AG09319 (cell line): ENCODE measurements at regions not wholly inside any gene's neighbourhood (a gene's known extent, or its start where the extent isn't known, plus 50 kb on each side); places are given as distances from the start of the nearest gene placed in this dataset.

Experiments used
- DNase-seq: peaks from one replicate; pipeline ENCODE4 v3.0.0-alpha.2; 2010; ENCODE audit warnings: low read depth; ENCODE audit errors: extremely low read depth
- CTCF ChIP-seq: IDR thresholded peaks from 2 replicates; pipeline ENCODE4 v1.5.1; 2011; ENCODE audit warnings: low read depth, mild to moderate bottlenecking, inconsistent platforms, low read length, moderate library complexity

DNA sequence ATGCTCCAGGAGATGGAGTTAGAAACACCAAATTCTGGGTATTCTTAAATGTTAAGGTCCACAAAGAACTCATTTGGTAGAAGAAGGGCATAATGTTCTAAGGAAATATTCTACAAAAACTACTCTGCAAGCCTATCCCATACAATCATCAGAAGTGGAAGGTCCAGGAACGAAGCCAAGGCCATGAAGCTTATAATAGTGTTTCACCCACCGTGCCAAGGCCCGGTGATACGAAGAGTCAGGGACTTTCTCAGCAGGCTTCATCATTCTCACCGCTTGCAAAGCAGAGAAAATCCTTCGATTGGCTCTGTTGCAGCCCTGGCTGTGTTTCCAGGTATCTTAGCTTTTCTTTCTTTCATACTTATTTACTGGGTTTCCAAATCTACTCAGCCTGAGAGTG lies 351.9 kb upstream of the CELF2 start:
- no peak for TF ChIP-seq CTCF
- DNase-seq = no peak

- TF ChIP-seq CTCF = no peak
These were observed 350.2 kb upstream of the CELF2 start for GRCh38 chr10:10667466-10667865.

GRCh38 chr10:10676972-10677371 lies 340.7 kb upstream of the CELF2 start:
- no peak for TF ChIP-seq CTCF
- no peak for DNase-seq

More at GRCh38 chr10:10667466-10667865, 350.2 kb upstream of the CELF2 start:
- no peak for DNase-seq

GRCh38 chr10:10677479-10677878 lies 340.2 kb upstream of the CELF2 start:
- peak; percentile 25 for DNase-seq
- TF ChIP-seq CTCF = peak; percentile 59

DNA sequence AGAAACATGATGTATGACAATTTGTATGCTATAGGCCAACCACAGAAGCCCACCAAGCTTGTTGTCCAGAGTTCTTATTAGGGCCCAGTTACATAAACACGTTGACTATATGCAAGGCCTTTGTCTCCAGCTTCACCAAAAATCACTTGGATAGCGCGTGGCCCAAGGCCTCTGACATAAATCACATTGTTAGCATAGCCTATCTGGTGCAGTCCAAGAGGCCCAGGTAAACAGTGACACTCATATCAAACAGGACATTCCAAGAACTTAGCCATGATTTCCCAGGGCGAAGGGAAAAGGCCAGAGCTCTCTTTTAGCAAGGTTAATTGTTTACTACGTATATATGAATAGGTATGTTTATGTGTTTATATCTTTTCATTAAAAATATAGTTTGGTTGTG lies 337.2 kb upstream of the CELF2 start:
- no peak for TF ChIP-seq CTCF
- DNase-seq = no peak

GRCh38 chr10:10684972-10685371 lies 332.7 kb upstream of the CELF2 start:
- TF ChIP-seq CTCF = no peak
- no peak for DNase-seq

DNA sequence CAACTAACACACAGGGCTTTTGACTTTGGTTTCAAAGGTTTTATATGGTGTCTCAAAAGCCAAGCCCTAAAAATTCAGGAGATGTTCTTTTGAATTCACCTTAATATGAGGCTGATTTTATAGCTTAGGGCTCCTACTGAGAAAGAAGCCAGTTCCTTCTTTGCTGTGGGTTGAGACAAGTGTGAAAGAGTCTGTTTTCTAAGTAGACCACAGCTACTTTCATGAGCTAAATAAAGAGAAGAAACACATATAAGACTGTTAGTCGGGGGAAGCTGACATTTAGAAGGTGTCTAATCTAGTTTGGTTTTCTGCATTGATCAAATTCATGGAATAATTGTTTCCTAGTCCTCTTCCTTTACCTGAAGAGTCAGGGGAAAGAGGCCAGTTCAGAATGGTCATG lies 332.1 kb upstream of the CELF2 start:
- DNase-seq = no peak
- no peak for TF ChIP-seq CTCF
